GM04504 (cell line): ENCODE measurements at regions not wholly inside any gene's neighbourhood (a gene's known extent, or its start where the extent isn't known, plus 50 kb on each side); places are given as distances from the start of the nearest gene placed in this dataset.
"Not testable (repeated sequence)": the region's sequence is repeated elsewhere in the genome, so short reads cannot be mapped to it uniquely, and the experiment has no call there.

Source experiments
- DNase-seq: peaks from one replicate; pipeline ENCODE4 v3.0.0-alpha.2; 2012; ENCODE audit warnings: low read depth

GRCh38 chr5:25020454-25020853 is 375.7 kb upstream of the CDH10 start:
- DNase-seq, result no peak

- DNase-seq, result no peak
These were observed 364.3 kb upstream of the CDH10 start for GRCh38 chr5:25009063-25009462.

DNA sequence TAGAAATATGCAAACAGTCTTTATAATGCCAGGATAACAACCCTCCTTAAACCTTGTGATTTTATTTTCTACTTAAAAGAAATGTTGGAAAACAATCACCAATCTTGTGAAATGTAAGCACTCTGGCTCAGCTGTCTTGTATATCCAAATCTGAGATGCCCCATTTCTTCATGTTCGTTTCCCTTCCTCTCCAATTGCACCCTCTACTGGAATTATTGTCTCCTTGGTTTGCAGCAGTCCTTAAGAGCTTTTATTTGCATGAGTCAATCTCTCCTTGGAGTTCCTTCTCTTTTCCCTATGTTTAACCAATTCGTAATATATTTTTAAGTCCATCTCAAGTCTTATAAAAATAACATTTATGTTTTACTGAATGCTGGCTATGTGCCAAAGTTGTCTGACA is 362.0 kb upstream of the CDH10 start:
- peak; percentile 38 for DNase-seq

DNA sequence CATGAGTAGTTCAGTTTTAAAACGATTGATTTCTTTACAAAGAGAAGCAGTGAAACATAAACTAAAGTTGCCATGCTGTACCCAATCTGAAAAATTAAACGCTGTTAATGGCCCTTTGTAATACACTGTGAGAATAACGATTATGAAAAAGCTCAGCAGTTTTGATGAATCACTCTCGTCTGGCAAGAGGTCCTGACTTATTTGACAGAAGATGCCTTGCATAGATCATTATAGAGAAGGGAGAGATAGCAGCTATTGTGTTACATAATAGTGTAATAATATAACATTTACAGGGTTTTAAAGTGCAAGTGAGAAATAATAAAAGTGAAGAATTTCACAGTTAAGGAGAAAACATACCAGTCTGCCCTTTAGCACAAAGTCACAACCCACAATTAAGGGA is 361.5 kb upstream of the CDH10 start:
- DNase-seq, result no peak

GRCh38 chr5:25005431-25005830 is 360.7 kb upstream of the CDH10 start:
- DNase-seq, result no peak

- DNase-seq, result no peak
These were observed 357.6 kb upstream of the CDH10 start for GRCh38 chr5:25002371-25002770.

GRCh38 chr5:24999732-25000131 is 355.0 kb upstream of the CDH10 start:
- DNase-seq, result no peak

- DNase-seq, result no peak
These were observed 353.9 kb upstream of the CDH10 start for GRCh38 chr5:24998641-24999040.

GRCh38 chr5:24986326-24986725 is 341.5 kb upstream of the CDH10 start:
- no peak for DNase-seq

- DNase-seq, result not testable (repeated sequence)
These were observed 333.8 kb upstream of the CDH10 start for GRCh38 chr5:24978552-24978951.

DNA sequence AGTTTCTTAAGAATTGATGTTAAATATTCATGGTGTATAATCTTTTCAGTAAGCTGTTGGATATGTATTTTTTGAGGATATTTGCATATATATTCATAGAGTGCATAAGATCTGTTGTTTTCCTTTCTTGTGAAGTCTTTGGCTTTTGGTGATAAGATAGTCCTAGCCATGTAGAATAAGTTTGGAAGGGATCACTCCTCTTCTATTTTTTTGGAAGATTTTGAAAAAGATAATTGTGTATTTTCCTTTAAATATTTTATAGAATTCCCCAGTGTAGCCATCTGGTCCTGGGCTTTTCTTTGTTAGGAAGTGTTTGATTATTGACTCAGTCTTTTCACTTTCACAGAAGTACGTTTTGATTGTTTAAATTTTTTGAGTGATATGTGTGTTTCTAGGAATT is 318.8 kb upstream of the CDH10 start:
- no peak for DNase-seq

- no peak for DNase-seq
These were observed 278.6 kb upstream of the CDH10 start for GRCh38 chr5:24923400-24923799.

DNA sequence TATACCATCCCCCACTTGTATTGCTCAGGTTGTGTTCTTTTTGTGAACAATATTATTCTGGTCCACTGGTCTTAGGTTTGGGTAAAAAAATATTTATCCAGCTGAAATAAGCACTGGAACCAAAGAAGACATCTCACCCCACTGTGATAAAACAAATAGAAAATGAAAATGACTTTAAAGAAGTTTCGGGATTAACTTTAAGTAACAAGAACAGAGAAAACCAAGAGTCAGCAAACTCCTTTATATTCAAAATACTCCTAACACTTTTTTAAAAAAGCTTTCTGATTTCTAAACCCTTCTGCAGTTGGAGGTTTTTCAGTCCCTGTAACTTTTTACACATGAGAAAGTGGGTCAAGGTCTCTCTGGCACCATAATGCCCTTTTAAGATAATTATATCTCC is 273.9 kb upstream of the CDH10 start:
- DNase-seq, result no peak

DNA sequence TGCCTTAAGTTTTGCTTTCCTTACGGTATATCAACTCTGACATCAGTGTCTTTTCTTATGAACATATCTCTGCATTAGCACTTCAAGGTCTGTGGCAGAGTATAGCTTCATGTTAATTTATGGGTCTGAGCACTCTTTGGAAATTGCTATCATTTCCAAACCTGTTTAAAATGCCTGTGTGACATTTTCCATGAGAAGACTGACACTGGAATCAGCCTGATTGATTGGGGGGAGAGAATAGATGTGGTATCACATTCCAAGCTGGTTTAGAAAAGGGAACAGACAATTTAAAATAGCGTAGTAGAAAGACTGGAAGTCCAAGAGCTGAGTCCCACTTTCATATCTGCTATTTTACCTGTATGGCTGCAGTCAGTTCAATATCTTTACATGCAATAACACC is 272.1 kb upstream of the CDH10 start:
- DNase-seq, result no peak

DNA sequence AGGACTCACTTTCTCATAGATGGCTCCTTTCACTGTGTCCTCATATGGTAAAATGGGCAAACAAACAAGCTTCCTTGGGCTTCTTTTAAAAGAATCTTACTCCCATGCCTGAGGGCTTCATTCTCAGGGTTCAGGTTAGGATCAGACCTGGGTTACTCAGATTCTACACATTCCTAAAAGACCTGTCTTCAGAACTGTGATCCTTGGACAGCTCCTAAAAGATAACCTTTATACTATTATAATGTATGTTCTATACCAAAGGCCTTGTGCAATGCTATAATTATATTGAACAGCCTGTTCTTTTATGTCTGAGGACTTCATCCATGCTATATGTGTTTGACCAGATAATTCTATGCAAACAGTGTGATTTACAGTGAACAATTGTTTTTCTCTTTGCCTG is 264.4 kb upstream of the CDH10 start:
- no peak for DNase-seq

DNA sequence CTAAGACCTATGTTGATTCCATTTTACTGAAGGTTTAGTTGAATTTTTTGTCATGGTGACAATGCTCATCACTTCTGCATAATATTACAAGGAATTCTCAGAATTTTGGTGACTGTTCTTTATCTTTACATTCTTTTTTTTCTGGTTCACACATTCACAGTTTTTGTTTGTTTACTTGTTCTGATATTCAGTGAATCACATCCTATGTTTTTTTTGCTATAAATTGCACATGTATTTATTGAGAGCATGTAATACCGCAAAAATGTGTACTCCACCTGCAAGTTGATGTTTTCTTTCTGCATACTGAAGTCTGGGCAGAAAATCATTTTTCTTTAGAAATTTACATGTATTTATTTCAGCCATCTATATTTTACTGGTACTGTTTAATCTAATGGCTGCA is 261.9 kb upstream of the CDH10 start:
- no peak for DNase-seq

- DNase-seq, result peak; percentile 35
These were observed 260.3 kb upstream of the CDH10 start for GRCh38 chr5:24904981-24905517.

DNA sequence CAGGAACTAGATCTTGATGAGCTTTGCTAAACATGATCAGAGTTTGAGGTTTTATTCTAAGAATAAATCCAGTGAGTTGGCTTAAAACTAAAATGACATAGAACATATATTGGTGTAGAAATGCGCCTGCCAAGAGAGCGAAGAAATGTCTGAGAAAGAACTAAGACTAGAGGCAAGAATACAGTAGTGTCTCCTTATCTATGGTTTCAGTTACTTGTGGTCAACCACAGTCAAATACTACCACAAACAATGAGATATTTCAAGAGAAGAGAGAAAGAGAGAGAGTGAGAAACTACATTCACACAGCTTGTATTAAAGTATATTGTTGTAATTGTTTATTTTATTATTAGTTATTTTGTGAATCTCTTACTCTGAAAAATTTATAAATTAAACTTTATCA is 254.4 kb upstream of the CDH10 start:
- DNase-seq, result no peak

DNA sequence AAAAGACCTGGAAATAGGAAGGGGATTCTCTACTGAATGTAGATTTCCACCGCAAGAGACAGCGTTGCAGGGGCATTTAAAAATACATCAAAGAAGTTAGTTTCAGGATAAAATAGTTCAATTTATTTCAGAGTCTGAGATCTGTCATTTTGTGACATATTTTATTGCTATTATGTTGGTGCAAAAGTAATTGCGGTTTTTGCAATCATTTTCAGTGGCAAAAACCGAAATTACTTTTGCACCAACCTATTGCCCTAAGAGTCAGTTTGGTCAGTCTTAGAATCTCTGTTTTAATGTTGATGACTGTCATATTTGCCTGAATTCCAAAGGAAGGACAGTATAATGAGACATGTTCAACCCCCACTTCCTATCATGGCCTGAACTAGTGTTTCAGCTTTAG is 219.5 kb upstream of the CDH10 start:
- DNase-seq, result no peak

DNA sequence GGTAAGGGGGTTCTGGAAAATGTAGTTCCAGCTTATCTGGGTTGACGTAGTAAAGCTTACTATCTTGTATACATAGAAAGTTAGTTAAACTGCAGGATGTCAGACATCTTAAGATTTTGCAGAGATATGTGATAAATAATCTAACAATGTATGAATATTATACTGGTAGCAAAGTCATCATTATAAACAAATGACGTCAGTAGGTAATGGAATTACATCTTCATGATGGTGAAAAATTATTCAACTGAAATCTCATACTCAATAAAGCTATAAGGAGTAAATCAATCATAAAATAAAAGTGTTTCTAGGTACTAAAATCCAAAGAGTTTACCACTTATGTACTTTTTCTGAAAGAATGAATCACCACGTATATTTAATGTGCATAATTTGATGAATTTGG is 217.3 kb upstream of the CDH10 start:
- DNase-seq, result no peak

GRCh38 chr5:24855485-24855884 is 210.7 kb upstream of the CDH10 start:
- DNase-seq, result no peak

GRCh38 chr5:24854850-24855249 is 210.1 kb upstream of the CDH10 start:
- DNase-seq, result no peak

GRCh38 chr5:24854350-24854749 is 209.6 kb upstream of the CDH10 start:
- DNase-seq, result no peak

DNA sequence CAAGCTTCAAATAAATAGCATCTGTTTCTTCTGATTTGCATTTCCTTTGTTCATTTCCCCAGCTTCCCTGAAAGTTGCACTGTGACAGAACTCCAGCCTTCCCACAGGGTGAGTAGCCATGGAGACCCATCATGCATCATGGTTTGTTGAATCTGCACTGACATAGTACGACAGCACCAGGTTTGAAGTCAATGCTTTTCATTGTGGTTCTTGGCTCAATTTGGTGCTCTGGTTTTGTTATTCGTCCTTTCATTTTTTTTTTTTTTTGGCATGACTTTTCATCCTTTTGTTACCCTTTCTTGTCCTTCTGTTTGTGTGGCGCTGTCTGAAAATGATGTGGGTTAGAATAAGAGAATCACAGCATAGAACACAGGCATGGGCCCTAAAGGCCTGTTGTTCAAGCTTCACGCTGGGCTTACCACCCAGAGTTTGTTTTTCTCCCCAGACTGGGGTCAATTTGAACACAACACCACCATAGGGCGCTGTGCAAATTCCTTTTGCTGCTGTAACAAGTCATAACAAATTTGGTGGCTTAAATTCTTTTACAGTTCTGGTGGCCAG is 206.2 kb upstream of the CDH10 start:
- DNase-seq, result no peak

GRCh38 chr5:24849210-24849609 is 204.4 kb upstream of the CDH10 start:
- no peak for DNase-seq
